Effector CD8-positive, alpha-beta T cell (primary cell): ENCODE measurements at regions not wholly inside any gene's neighbourhood (a gene's known extent, or its start where the extent isn't known, plus 50 kb on each side); places are given as distances from the start of the nearest gene placed in this dataset.
A peak's percentile ranks its signal among the peaks of the same experiment; 100 is the strongest.

Source experiments
- DNase-seq: peaks from one replicate; lab custom pipeline; 2025; lab: John Stamatoyannopoulos, UW

DNA sequence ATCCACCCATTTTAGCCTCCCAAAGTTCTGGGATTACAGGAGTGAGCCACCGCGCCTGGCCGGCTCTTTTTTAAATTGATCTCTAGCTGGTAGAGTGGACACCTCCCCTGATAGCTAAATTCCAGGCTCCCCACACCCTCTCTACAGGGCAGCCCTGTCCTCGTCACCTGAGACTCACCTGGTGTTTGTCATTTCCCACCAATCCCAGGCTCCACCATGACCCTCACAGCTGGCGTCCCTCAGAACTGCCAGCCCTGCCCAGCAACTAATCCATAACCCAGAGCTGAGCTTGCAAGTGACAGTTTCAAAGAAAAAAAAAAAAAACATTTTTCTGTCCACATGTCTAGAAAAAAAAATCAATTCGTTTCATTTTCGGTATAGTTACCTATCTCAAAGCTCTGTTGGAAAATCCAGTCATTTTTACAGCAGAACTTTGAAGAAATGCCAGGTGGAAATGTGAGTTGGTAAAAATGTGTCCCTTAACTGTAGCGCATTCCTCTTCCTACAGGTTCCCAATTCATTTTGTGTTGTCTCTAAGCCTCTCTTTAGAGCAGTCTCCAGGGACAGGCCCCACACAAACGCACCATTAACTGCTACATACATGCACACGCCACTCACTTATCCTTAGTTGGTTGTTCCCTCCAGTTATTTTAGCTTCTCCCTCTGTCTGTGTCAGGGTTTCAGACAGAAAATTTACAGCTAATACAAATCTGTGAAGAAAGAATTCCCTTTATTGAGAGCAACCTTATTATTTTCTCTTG, 294.7 kb downstream of the FBXO15 start:
- DNase-seq, result no peak

GRCh38 chr18:73850782-73851181, 296.9 kb downstream of the FBXO15 start:
- no peak for DNase-seq

DNA sequence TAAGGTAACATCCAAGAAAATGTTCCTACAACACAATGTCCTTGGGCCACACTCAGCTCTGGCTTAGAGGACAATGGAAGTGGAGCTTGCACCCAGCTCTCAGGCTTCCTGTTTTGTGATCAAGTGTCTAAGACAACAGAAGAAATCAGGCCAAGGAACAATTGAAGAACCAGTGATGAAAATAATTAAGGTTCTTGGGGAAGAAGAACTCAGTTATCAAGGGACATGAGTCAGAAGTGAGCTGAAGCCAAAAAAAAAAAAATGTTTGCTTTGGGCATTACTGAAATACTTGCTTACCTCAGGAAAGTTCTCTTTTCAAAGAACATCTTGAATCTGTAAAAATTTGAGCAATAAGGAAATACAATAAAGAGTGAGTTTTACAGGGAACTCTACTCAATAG, 299.0 kb downstream of the FBXO15 start:
- no peak for DNase-seq

DNA sequence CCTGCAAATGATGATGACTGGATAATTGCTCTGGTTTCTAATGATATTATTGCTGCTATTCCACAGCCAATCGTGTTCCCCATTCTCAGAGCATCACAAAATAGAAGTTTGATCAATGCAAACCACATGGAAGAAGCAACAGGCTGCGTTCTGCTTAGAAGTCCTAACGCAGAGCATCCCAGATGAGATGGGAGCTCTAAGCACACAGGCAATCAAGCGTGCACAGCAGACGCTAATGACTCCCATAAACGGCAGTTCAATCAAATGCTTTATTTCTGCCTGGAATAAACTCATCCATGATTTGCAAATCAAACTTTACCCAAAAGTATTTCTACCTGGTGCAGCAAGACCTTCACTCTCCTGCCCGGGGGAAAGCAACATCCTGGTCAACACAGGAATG, 304.2 kb downstream of the FBXO15 start:
- DNase-seq, result no peak

DNA sequence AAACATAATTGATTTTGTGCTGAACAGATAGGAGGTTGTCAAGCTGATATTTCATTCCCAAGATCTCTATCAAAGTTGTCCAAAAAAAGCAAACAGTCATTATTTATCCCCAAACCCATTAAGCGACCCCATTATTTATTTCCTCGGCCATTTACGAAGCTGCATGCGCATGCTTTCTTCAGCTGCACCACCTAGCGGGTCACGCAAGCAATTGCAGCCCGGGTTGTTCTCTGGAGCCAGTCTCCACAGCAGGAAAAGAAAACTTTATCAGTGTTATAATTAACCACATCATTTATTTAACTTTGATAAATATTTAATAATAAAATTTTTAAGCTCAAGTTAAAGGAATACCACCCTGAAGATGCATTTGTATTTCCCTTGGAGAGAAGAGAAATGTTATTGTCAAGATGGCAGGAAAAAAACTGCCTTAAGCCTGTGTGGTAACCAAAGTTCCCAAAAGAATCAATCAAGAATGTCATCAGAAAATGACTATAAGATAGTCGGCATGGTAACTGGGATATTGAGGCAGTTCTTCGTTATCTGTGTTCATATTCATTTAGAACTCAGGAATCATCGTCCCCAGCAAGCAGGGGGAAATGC, 304.7 kb downstream of the FBXO15 start:
- peak; percentile 1 for DNase-seq

DNA sequence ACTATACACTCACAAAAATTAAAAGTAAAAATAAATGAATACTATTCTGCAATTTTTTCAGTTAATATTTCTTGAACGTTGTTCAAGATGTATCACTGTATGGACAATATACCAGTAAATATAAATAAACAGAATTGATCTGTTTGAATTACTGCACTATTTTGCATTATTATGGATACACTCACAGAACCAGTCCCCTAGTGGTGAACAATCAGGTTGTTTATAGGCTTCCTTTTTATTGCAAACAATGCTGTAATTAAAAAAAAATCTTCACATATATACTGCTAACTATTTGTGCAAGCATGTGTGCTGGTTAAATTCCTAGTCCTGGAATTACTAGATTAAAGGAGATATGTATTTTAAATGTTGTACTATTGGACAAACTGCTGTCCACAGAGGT, 306.0 kb downstream of the FBXO15 start:
- DNase-seq, result no peak

DNA sequence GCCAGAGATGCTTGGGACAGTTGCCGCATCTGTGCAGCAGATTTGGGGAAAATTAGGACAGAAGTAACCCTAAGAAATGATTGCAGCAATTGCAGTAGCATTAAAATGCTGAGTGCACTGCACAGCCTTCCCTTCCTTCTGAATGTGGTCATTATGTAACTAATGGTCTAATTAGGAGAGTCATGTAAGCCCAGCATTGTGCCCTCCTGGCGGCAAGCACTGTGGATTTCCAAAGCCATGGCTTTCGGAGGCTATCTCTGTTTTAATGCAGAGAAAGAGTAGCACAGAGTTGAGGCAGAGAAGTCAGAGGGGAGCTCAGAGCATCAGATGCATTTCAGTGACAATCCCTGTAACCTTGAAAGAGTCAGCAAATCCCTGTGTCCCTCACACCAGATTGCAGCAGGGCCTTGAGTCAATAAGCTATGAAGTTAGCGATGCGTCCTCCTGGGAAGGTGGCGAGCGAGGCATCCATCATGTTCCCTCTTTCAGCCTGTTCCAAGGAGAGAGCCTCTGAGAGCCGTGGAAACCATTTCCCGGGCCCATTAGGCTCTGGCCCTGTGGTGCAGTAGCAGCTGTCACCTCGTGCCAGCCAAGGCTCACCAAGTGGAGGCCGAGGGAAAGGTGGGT, 307.2 kb downstream of the FBXO15 start:
- no peak for DNase-seq

DNA sequence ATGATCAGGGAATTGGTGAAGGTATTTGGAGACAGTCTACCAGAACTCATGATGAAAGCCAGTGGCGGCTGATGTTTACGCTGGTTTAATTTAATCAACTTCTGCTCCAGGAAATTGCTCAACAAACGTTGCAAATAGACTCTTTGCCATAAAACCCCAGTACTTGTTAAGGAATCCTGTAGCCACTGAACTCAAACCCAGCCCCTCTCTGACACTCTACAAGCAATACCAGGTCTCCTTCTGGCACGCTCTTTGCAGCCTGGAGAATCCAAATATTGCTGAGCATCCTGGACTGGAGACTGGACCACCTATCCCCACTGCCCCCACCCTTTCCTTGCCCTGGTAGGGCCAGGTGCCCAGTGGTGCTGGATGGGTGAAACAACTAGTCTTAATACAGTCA, 308.2 kb downstream of the FBXO15 start:
- DNase-seq, result no peak

GRCh38 chr18:73838107-73838506, 309.5 kb downstream of the FBXO15 start:
- DNase-seq, result no peak

DNA sequence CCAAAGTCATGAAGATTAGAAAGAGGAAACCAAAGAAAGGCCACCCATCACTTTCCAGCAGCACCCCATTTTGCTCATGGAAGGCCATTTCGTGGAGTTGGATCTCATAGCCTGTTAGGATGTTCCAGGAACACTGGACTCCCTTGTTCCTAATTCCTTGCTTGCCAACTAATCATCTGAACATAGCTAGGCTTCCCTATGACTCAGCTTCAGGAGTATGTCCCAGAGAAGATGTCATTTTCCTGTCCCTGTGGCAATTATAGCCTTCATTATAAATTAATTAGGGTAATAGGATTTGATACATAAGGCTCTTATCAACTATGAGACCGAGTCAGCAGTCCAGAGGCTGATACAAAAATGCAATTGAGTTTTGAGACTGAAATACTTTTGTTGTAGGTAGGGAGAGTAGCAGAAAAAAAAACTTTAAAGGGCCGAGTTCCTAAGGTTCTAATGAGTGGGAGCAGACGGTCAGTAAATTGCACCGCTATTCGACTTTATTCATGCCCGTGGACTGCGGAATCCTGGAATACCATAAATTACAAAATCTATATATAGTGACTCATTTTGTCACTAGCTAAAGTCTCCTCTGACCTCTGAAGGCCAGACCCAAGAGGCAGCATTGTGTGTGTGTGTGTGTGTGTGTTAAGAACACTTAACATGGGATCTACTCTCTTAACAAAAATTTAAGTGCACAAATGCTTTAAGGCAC, 311.8 kb downstream of the FBXO15 start:
- no peak for DNase-seq

DNA sequence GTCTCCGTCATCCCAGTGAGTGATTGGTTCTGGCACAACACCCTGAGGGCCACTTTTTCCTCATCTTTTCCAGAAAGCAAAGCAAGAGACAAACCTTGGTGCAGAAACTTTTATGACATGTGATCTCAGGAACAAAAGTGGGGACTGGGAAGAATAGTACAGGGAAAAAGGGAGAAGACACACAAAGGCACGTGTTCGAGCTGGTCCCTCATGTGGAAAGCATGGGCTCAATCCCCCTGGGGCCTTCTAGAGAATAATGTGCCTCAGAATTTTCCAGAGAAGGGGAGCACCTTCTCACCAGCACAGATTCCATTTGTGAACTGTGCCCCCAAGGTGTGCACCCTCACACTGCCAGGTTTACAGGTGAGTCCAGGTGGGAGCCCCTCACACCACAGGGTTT, 312.6 kb downstream of the FBXO15 start:
- no peak for DNase-seq

- no peak for DNase-seq
Observed at GRCh38 chr18:73831688-73832087, 315.9 kb downstream of the FBXO15 start.

DNA sequence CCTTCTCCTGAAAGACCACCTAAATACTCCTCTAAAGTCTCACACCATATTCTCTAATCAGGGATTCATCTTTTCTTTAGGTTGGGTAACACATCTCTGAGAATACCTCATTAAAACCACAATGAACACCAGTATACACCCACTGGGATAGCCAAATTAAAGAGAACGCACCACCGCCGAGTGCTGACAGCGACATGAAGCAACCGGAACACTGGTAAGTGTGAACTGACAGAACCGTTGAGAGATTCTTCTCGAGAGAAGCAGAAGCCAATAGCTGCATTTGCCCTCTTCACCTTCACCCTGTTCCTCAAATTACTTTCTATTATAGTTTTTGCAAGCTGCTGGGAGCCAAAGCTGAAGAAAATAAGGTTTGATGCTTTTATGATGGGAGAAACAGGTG, 318.5 kb downstream of the FBXO15 start:
- no peak for DNase-seq

DNA sequence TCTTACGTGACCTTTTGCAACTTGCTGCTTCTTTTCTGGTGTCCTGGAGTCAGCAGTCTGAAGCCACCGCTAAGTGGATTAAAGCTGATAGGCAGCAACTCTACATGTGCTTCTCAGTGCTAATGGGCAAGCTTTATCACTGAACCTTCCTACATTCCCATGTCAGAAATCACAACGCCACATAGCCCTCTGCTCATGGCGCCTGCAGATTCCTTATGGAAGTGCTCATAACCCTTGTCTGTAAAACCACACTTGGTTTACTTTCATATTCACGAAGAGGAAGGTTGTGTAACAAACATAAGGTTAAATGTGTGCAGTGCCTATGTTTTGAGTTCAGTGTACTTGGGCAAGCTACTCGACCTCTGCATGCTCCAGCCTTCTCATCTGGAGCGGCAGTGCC, 319.8 kb downstream of the FBXO15 start:
- DNase-seq, result no peak

GRCh38 chr18:73826098-73826497, 321.5 kb downstream of the FBXO15 start:
- DNase-seq, result no peak

- DNase-seq, result no peak
Observed at GRCh38 chr18:73824671-73825070, 323.0 kb downstream of the FBXO15 start.

DNA sequence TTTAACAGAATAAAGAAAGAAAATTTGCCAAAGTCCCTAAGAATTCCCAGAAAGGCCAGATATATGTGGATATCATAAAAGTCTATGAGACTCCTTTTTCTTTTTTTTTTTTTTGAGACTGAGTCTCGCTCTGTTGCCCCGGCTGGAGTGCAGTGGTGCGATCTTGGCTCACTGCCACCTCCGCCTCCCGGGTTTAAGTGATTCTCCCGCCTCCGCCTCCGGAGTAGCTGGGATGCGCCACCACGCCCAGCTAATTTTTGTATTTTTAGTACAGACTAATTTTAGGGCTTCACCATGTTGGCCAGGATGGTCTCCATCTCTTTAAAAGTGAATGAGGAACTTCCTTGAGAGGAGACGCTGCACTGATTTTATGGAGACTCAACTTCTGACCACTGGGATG, 335.2 kb downstream of the FBXO15 start:
- no peak for DNase-seq

GRCh38 chr18:73807551-73808192, 340.0 kb downstream of the FBXO15 start:
- DNase-seq, result no peak

DNA sequence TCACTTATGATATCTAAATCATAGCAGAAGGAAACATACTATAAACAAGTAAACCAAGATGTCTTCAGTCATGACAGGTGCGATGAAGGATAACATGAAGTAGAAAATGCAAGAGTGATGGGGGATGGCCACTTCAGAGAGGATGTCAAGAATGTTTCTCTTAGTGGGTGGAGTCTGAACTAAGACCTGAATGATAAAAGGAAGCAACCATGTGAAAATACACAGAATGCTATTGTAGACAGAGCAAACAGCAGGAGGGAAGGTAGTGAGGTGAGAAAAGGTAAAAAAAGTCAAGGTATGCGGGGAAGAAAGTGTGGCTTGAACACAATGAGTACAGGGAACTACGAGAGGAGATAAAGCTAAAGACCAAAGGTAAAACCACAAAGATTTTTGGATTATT, 341.6 kb downstream of the FBXO15 start:
- DNase-seq, result no peak

- no peak for DNase-seq
Observed at GRCh38 chr18:73797419-73797818, 350.2 kb downstream of the FBXO15 start.

- no peak for DNase-seq
Observed at GRCh38 chr18:73793386-73793785, 354.2 kb downstream of the FBXO15 start.

DNA sequence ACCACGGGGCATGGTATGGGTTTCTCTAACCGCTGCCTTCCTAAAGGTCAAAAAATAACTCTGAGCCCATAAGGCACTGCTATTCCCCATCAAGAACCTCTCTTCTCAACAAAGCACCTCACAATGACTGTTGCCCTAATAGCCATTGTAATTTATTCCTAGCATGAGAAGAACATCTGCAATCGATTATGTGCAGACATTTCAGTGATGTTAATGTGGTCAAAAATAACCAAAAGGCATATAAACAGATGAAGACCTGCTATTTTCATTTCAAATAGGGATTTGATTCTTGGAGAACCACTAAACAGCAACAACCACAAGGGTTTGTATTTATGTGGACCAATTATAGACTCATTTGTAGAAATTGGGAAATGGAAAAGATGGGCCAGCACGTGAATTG, 356.6 kb downstream of the FBXO15 start:
- no peak for DNase-seq
